Stimulated activated CD4-positive, alpha-beta T cell treated with anti-CD3 and anti-CD28 coated beads, TNF-alpha, amount 100 ng/mL, for 48 hours (primary cell): ENCODE measurements at regions not wholly inside any gene's neighbourhood (a gene's known extent, or its start where the extent isn't known, plus 50 kb on each side); places are given as distances from the start of the nearest gene placed in this dataset.

Experiments
- DNase-seq, 3 donors: peaks; one replicate each; pipeline ENCODE4 v3.0.0-alpha.2; 2020; ENCODE audit warnings: low read depth in 3 of 3

- DNase-seq: no peak
These were observed 318.6 kb upstream of the PRDM1 start for GRCh38 chr6:105767541-105767940.

GRCh38 chr6:105765239-105765638 lies 320.9 kb upstream of the PRDM1 start:
- DNase-seq: no peak

- DNase-seq: no peak
These were observed 321.8 kb upstream of the PRDM1 start for GRCh38 chr6:105764315-105764714.

- no peak for DNase-seq
These were observed 322.3 kb upstream of the PRDM1 start for GRCh38 chr6:105763866-105764265.

GRCh38 chr6:105760746-105761145 lies 325.4 kb upstream of the PRDM1 start:
- DNase-seq: no peak

- DNase-seq: no peak
These were observed 326.2 kb upstream of the PRDM1 start for GRCh38 chr6:105759946-105760345.

- no peak for DNase-seq
These were observed 327.1 kb upstream of the PRDM1 start for GRCh38 chr6:105759015-105759414.

- no peak for DNase-seq
These were observed 328.5 kb upstream of the PRDM1 start for GRCh38 chr6:105757512-105758200.

- no peak for DNase-seq
These were observed 330.3 kb upstream of the PRDM1 start for GRCh38 chr6:105755885-105756284.

- no peak for DNase-seq
These were observed 332.4 kb upstream of the PRDM1 start for GRCh38 chr6:105753620-105754211.

GRCh38 chr6:105753207-105753606 lies 332.9 kb upstream of the PRDM1 start:
- DNase-seq: no peak

- no peak for DNase-seq
These were observed 336.0 kb upstream of the PRDM1 start for GRCh38 chr6:105750089-105750488.

- DNase-seq: no peak
These were observed 337.4 kb upstream of the PRDM1 start for GRCh38 chr6:105748737-105749161.

GRCh38 chr6:105747823-105748405 lies 338.2 kb upstream of the PRDM1 start:
- no peak for DNase-seq

GRCh38 chr6:105746509-105746908 lies 339.6 kb upstream of the PRDM1 start:
- no peak for DNase-seq

GRCh38 chr6:105746130-105746505 lies 340.0 kb upstream of the PRDM1 start:
- no peak for DNase-seq

- no peak for DNase-seq
These were observed 340.5 kb upstream of the PRDM1 start for GRCh38 chr6:105745464-105746129.

- DNase-seq: no peak
These were observed 341.3 kb upstream of the PRDM1 start for GRCh38 chr6:105744815-105745214.

- no peak for DNase-seq
These were observed 338.2 kb upstream of the PREP start for GRCh38 chr6:105740946-105741645.

- DNase-seq: no peak
These were observed 336.9 kb upstream of the PREP start for GRCh38 chr6:105739764-105740163.

GRCh38 chr6:105733556-105734162 lies 330.8 kb upstream of the PREP start:
- no peak for DNase-seq

GRCh38 chr6:105728995-105729394 lies 326.1 kb upstream of the PREP start:
- DNase-seq: no peak
